ENCODE measurements at regions not wholly inside any gene's neighbourhood (a gene's known extent, or its start where the extent isn't known, plus 50 kb on each side); places are given as distances from the start of the nearest gene placed in this dataset.

DNA sequence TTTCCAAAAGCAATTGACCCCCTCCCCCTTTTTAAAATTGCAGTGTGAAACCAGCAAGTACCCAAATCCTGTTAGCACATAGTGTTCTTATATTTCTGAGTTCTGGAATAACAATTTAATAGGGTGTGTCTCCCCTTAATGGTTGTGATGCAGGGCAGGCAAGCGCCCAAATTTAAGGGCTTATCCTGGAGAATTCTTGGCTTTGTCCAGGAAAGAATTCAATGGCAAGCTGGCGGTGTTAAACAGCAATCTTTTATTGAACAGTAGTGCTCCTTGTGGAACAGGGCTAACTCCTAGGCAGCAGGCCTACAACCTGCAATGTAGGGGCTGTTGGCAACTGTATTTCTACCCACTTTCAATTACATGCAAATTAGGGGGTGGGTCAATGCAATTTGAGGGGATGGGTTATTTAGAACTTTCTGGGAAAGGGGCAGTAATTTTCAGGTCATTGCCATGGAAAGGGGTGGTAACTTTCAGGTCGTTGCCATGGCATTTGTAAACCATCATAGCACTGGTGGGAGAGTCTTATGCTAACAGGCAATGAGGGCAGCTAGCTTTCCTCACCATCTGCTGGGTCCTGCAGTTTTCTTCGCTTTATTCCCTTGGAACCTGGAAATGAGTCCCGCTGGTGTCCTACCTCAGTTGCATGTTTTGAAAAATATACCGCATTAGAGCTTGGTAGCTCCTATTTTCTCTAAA lies 149.0 kb upstream of the KCTD1 start:
- DNase-seq: no peak

DNA sequence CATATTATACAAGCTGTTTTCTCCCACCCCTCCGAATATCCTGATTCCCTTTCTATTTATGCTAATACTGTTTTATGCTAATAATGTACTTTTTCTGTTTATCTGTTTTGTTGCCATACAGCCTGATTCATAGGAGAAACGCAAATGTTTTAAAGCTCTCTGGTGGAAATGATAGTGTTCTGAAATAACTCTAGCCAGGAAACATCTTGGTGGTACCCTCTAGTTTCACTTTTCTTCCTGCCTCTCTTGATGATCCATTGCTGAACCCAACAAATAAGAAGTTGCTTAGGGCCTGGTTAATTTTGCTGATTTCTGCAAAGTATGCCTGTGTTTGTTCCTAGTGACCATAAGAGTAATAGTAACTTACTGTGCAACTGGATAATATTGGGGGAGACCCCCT lies 148.4 kb upstream of the KCTD1 start:
- DNase-seq: no peak

DNA sequence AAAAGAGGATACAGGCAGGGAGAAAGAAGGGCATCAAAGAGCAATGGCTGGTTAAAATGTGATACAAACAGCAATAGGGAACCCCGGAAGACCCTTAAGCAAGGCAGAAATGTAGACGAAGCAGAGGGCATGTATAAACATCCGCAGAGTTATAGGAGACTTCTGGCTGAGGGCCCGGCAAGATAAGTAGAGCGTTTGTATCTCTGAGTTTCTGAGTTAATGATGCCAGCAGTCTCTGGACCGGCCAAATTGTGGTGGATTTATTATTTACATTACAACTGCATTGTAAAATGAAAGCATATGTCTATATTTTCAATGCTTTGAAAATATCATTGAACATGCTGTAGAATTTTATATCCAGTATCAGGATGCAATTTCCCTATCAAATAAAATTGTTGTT lies 148.0 kb upstream of the KCTD1 start:
- no peak for DNase-seq

DNA sequence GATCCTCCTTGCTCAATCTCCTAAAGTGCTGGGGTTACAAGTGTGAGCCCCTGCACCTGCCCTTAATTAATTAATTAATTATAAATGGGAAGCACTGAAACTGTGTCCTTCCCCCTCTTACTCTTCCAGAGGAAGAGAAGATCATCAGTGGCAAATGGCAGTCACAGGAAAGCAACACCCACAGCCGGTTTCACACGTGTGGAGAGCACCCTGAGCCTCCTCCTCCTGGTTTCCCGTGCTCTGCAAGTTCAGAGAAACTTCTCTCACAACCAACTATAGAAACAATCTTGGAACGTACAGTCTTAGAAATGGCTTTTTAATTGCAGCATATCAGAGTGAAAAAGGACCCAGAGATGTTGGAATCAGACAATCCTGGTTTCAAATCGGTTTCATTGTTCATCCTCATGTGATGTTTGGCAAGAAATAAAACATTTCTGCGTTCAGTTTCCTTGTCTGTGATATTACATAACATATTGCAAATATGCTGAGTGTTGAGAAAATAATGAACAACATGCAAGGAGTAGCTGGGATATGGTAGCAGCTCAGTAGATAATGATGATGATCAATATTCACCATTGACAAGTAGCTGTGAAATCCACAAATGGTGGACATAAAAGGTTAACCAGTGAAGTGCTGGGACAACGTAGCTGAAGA lies 141.0 kb upstream of the KCTD1 start:
- no peak for DNase-seq

DNA sequence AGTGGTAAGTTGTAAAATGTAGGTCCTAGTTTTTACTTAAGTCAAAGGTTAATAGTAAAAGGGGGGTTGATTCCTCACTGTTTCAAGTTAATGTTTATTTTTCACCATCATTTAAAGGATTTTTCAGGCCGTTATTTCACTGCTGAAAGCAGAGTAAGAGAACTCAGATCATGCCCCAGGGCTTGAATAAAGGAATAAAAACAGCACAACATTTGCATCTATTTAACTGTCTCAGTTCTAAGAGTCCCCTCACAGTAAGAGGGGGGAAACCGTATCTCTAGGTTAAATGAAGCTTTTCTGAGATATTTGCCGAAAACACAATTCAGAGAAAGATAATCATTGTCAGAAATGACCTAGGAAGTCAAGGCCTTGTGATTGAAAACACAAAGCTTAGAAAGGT lies 138.2 kb upstream of the KCTD1 start:
- DNase-seq: no peak

DNA sequence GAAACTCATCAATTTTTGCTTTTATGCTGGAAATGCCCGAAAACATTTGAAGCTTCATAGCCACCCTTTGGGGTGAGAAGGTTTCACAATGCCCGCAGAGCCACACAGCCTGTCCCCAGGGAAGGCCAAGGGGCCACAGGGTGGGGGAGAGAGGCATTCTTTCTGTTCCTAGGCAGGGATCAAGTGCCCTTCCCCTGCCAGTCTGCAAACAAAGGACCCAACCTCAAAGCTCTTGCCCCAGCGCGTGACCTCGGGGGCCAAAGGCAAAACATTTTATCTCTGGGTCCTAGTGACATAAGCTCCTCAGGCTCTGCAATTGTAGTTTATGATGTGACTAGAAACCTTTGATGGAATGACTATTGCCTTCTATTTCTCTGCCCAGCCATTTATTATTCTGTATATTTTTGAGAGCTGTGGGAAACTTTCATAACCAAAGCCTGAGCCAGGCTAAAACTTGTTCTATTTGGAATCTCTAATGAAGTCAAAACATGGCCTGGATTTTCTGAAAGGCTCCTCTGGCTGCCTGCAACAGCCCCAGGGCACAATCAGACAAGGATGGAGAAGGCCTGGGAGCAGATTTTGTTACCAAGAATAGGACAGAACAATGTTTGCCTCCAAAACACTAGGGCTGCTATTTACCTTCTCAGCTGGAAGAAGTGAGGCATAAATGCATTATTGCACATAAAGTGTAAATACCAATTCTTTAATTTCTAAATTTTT lies 137.2 kb upstream of the KCTD1 start:
- DNase-seq: no peak

DNA sequence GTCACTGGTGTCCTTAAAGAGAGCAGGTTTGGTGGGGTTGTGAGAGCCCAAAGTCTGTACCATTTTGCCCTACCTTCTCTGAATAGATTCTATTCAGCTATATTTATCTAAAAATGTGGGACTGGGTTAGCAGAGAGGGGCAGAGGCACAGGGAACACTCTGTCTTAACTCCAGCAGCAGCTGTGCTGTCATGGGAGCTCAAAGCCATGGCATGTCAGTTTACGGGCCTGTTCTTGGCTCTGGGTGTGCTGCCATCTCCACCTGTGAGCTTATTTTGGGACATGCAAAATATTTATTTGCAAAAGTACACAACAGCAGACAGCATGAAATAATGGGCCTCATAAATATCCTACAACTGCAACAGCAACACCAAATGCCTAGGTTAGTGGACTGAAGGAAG lies 129.6 kb upstream of the KCTD1 start:
- no peak for DNase-seq

DNA sequence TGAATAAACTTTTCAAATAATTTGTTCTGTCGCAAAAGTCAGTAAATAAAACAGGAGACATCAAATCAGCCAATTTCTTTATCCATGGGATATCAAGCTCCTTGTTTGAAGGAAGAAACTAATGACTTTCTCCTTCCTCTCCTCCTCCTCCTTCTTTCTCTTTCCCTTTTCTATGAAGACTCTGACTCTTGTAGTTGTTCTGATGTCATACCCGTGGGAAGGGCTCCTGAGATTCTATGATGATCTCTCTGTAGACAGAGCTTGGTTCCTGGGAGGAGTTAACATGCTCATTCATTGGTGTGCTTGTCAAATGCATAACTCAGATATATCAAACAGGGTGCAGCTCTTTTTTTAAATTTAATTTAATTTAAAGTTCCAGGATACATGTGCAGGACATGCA lies 118.7 kb upstream of the KCTD1 start:
- no peak for DNase-seq

DNA sequence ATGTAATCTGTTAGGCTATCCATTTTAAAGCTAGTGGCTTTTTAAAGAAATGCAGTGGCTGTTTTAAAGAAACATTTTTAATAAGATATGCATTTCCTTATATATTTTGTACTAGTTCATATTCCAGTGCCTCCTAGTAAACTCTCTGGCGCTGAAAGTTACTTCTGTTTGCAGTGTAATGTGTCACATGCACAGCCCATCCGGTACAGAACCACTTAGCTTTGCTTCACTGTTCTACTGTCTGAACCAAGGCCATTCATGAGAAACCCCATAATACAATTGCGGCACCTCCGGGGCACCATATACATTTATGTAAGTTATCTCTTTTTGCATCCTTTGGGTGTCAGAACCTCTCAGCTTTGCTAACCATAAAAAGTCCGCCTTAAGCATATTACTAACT lies 114.6 kb upstream of the KCTD1 start:
- no peak for DNase-seq

DNA sequence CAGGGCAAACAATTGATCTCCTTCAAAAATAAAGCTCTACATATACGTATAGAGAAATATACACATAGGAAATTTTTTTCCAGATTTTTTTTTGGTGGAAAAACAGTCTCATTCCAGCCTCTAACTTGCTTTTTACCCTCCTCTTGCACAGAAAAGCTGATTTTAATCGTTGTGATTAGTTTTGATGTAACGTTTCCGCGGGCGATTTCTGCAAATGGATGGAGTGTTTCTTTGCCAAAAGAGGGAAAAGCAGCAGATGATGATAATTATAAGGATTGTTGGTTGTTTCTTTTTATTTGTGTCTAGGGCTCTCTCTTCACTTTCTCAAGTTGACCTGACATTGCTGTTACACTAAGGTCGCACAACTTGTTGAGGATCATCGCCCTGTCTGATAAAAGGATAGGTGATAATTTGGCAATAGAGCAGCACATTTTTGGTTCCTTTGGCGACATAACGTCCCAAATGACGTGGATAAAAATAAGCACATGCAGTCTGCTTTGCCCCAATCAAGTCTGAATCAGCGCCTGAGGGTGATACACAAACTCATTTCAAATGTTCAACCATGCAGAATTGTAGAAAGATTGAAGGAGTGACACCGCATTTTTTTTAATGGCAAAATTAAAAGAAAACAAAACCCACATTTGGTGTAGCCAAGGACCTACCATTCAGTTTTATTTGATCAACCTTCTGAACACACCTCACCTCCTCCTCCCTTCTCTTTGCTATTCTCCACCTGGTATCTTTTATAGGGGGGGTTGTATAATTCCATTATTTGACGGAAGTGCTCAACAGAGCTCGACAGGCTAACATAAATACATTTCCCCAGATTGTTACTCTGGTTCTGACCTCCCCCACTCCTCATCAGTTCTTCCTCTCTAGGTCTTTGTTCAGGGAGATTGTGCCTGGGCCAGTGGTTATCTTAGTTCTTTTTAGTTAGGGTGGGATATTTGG lies 109.6 kb upstream of the KCTD1 start:
- DNase-seq: peak; percentile 9

DNA sequence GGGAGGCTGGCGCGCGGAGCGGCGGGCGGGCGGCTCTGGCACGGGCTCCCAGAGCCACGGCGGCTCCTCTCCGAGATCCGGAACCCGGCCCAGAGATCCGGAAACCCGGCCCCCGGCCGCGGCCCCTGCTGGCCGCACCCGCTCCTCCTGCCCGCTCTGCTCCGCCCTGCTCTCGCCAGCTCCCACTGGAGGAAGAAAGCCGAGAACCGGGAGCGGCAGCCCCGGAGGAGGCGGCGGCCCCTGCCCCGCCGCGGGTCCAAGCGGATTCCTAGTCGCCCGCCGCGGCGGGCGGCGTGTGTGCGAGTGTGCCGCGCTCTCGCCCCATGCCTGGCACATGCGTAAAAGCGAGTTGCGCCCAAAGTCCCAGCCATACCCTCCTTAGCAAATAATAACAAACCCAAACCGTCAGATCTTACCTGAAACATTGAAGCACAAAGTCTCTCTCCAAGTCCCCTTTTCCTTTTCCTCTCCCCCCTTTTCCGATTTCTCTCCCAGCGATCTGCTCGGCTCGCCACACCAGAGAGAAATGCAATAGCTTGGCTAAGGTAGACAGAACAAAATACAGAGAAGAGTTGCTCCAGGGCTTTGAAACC lies 108.7 kb upstream of the KCTD1 start:
- peak; percentile 59 for DNase-seq

DNA sequence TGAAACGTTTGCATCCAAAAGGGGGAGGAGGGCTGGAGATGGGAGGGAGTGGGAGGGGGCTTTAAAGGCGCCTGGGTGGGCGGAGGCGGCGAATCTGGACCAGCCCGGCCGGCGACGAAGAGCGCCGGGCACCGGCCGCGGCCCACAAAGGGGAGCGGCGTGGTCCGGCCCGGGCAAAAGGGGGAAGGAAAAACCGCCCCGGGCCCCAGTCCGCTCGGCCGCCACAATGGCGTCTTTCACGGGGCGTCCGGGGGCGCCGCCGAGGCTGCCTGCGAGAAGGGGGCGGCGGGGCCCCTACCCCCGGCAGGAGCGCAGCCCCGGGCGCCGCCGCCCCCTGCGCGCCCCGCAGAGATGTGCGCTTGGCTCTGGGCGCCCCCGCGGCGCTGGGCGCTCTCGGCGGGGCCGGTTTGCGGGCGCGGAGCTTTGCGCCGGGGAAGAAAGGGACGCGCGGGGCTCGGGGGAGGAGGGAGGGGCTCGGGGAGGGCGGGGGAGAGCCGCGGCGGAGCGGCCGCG lies 108.1 kb upstream of the KCTD1 start:
- no peak for DNase-seq

DNA sequence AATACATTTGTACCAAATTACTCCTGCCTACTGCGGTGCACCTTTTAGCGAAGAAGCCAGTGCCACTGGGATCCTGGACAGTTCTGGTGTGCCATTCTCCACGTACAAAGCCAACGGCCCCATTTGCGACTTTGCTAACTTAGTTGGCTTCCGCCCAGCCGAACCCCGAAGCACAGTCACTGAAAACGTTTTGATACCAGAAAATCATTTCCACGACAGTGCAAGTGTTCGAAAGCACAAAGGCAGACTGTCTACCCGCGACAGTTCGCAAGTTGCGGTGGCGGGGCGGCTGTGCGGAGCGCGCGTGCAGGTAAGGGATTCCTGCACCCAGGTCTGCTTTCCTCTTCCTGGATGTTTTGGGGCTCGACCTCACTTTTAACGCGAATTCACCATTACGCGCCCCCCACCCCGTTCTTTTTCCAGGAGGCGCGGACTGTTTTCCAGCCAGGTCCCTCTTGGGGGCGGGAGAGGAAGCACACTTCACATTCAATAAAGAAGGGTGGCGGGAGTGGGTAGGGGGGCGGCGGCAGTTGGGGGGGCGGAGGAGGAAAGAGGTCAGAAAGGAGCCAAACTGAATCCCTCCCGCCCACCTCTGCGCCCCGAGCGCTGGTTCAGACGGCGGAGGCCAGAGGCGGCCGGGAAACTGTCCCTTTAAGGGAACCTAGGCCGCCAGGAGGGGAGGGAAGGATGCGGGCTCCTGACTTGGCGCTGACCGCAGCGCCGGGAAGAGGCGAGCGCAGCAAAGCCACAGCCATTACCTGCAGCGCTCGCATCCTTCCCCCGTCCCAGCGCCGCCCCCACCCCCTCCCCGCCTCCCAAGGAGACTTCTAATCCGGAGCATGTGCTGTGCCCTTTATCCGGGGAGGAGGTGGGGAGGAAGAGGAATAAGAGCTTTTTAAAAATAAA lies 107.4 kb upstream of the KCTD1 start:
- DNase-seq: peak; percentile 61

DNA sequence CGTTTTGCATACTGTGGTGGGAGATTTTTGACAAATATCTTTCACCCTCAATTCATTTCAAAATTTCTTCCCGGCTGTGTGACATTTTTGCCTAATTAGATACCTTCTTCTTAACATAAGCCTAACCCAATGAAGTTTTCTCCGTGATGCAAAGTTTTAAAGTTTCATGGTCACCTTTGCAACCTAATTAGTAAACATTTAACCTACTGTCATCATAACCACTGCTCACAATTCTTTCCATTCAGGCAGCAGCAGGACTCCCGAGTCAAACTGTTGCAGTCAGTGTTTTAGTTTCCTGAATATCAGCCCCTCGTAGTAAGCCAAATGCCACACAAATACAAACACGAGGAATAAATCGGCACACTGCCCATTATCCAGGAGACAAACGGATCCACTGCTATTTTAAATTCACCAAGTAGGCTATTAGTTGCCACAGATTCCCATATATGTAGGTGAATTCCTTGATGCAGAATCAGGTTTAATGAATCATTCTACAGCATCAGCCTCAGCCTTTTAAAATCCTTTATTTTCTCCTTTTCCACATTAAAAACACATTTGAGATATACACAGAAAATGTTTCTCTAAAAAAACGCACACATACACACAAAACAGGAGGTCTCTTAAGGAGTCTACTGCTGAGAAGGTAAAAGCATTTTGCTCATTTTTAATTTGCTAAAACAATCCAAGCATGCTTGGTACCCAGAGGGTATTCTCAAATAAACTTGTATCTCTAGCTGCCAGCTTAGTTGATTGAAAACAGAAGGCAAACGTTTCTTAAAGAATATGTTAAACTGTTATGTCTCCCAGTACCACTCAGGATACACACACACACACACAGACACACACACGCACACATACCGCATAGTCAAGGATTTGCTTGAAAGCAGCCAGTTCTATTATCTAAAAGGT lies 106.5 kb upstream of the KCTD1 start:
- no peak for DNase-seq

DNA sequence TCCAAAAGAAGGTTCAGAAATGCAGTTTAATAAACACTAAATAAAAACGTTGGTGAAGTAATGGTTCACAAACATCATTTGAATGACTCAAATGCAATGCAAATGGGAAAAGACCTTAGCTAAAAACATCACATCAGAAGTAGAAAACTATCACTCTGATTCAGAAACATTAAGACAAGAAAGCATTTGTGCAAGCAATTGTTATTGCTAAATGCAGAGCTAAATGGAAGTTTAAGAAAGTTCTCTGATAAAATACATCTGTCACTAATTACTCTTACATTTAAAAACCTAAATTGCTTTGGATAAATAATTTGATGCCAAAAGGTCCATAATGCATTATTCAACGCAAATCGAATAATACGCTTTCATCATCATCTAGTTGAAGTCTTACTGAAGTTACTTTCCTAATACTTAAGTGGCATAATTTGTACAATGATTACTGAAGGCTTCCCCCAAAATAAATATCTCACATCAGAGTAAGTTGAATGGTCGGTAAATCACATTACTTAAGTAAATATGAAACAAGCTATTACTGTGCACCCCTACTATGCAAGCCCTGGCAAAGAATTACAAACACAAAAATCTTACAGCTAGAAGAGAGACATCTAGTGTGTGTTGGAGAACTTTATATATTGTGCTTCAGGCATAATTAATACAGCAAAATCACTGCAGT lies 105.7 kb upstream of the KCTD1 start:
- DNase-seq: no peak

DNA sequence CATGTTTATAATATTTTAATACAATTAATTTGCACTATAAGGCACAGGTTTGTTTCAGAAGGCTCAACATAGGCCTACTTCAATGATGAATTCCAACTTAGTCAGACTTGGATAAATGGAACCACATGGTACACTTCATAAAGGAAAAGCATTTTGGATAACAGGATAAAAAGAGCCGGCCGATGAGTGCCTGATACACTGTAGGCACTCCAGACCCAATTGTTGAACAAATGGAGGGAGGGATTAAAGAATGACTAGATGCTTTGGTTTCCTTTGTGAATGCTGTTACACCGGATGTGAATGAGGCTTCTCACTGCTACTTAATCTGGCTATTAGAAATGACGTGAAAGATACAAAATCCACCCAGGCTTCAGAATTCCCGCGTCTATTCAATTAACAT lies 104.1 kb upstream of the KCTD1 start:
- no peak for DNase-seq

DNA sequence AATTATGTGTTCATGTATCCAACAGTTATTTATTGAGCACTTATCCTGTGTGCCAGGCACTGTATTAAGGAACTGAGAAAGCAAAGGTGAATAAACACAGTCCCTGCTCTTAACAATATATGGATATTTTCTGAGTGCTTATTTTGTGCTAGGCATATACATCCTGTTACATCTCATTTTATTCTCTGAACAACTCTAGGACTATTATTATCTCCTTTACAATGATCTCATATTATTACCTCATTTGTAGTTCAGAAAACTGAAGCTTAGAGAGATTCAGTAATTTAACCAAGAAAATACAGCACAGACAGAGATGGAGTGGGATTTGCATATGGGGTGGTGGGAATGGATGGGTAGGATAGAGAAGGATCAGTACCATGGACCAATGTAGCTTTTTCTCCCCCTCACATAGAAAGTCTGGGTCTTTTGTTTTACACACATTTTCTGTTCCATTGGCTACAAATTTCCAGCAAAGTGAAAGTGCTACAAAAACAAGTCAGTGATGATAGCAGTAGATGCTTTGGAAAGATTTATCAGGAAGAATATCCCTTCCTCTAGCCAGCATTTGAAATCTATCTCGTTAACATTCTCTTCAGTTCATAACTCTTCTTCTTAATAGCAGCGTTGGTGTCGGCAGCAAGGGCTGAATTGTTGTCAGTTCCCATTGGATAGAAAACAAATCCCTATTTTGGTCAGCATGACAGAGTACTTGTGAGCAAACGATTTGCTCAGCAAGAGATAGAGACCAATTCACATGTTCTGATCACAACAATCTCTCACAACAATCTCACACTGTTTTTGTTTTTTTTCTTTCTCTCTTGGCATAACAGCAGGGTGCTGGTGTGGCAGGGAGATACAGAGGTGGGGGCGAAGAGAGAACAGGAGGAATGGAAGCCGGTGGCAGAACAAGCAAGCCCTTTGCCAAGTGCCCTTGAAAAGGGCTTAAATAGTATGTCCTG lies 102.2 kb upstream of the KCTD1 start:
- no peak for DNase-seq

DNA sequence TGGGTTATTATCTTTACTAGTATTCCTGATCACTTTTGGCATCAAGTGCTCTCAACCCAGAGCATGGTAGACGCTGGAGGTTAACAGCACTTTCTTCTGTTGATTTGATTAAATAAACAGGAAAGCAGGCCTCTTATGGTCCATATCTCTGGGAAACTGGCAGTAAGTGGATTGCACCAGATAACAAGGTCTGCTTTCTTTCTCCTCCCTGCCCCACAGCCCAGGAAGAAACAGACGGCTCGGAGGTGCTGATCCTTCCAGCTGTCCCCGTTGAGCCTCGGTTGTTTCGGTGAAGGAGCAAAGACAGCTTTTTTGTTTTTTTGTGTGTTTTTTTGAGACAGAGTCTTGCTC lies 100.8 kb upstream of the KCTD1 start:
- DNase-seq: peak; percentile 24

Measured in NCI-H510A treated with DMSO at 0.1 percent for 48 hours (cell line).